Upper lobe of left lung (tissue), 4 donors: ENCODE measurements at regions not wholly inside any gene's neighbourhood (a gene's known extent, or its start where the extent isn't known, plus 50 kb on each side); places are given as distances from the start of the nearest gene placed in this dataset.

Experiments used
- CTCF ChIP-seq, 6 experiments: fragments of 450-650 bp in 4 of 6; fragments of 200-600 bp in 2 of 6; sonication (generic) in 2 of 6; IDR thresholded peaks; one replicate each; pipeline ENCODE4 v1.5.1; 2016 to 2019; ENCODE audit warnings: antibody characterized with exemption in 6 of 6
- POLR2AphosphoS5 ChIP-seq, 2 donors: sonication (generic); formaldehyde crosslinking; IDR thresholded peaks; one replicate each; pipeline ENCODE4 v1.5.1; 2017; ENCODE audit warnings: antibody characterized with exemption in 2 of 2

- TF ChIP-seq POLR2AphosphoS5 (IDR thresholded peaks at IDR 0.05): no peak
- no peak for TF ChIP-seq CTCF (IDR thresholded peaks at IDR 0.05)
These were observed 113.8 kb upstream of the LRPAP1 start for GRCh38 chr4:3645711-3646679.
